ENCODE measurements at regions not wholly inside any gene's neighbourhood (a gene's known extent, or its start where the extent isn't known, plus 50 kb on each side); places are given as distances from the start of the nearest gene placed in this dataset.

GRCh38 chr20:4626228-4626627, 60.0 kb upstream of the PRNP start:
- TF ChIP-seq POLR2A (IDR thresholded peaks at IDR 0.05; ENCODE audit: low read depth, low read length) = no peak
- TF ChIP-seq POLR2AphosphoS5 (IDR thresholded peaks at IDR 0.05; ENCODE audit: low read depth, low read length) = no peak
- TF ChIP-seq SPI1 (IDR thresholded peaks at IDR 0.05; ENCODE audit: low read depth, low read length) = no peak
- no peak for TF ChIP-seq TAF1 (IDR thresholded peaks at IDR 0.05; ENCODE audit: low read depth, low read length)
